ENCODE measurements at regions not wholly inside any gene's neighbourhood (a gene's known extent, or its start where the extent isn't known, plus 50 kb on each side); places are given as distances from the start of the nearest gene placed in this dataset.

DNA sequence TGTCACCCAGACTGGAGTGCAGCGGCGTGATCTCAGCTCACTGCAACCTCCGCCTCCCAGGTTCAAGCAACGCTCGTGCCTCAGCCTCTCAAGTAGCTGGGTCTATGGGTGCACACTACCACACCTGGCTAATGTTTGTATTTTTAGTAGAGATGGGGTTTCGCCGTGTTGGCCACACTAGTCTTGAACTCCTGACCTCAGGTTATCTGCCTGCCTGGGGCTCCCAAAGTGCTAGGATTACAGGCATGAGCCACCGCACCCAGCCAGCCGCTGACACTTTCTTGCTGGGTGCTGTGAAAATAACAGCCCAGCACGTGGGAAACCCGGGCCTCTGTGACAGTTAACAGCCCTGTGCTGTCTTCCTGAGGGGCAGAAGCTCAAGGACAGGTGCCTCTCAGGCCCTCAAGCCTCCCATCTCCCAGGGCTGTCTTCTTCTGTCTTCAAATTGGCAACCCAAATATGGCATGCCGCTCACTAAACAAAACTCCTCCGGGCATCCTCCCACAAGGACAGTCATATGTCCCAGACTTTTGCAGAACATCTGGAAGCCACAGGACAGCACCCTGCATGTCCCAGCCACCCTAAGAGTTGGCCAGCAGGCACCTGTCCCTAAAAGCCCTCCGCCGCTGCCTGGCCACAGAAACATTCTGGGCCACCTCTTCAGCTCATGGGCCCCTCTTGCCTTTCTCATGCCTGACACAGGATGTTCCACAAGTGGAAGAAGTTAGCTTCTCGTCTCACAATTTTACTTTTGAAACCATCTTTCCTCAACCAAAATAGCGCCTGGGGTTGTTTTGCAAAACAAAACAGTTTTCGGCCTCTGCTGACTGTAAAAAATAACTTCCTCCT lies 233.6 kb downstream of the SYK start:
- TF ChIP-seq POLR2A (IDR thresholded peaks at IDR 0.05): no peak
- no peak for TF ChIP-seq POLR2AphosphoS5 (IDR thresholded peaks at IDR 0.05)
- no peak for TF ChIP-seq EP300 (IDR thresholded peaks at IDR 0.05)
- TF ChIP-seq, protein P1, sequence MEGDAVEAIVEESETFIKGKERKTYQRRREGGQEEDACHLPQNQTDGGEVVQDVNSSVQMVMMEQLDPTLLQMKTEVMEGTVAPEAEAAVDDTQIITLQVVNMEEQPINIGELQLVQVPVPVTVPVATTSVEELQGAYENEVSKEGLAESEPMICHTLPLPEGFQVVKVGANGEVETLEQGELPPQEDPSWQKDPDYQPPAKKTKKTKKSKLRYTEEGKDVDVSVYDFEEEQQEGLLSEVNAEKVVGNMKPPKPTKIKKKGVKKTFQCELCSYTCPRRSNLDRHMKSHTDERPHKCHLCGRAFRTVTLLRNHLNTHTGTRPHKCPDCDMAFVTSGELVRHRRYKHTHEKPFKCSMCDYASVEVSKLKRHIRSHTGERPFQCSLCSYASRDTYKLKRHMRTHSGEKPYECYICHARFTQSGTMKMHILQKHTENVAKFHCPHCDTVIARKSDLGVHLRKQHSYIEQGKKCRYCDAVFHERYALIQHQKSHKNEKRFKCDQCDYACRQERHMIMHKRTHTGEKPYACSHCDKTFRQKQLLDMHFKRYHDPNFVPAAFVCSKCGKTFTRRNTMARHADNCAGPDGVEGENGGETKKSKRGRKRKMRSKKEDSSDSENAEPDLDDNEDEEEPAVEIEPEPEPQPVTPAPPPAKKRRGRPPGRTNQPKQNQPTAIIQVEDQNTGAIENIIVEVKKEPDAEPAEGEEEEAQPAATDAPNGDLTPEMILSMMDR (IDR thresholded peaks at IDR 0.05): no peak
